Fibroblast of lung (primary cell): ENCODE measurements at regions not wholly inside any gene's neighbourhood (a gene's known extent, or its start where the extent isn't known, plus 50 kb on each side); places are given as distances from the start of the nearest gene placed in this dataset.

ENCODE experiments used
- CTCF ChIP-seq, 2 donors: IDR thresholded peaks in 1 of 2; conservative IDR thresholded peaks in 1 of 2; 1 replicate in 1 of 2; 2 replicates in 1 of 2; pipeline ENCODE4 v1.5.1; 2011 to 2012; ENCODE audit warnings: low read length in 2 of 2, control low read depth in 1 of 2, inconsistent platforms in 1 of 2, low read depth in 1 of 2, mild to moderate bottlenecking in 1 of 2
- EZH2 ChIP-seq: IDR thresholded peaks from 2 replicates; pipeline ENCODE4 v1.5.1; 2012; ENCODE audit warnings: low read length, control low read depth, mild to moderate bottlenecking; ENCODE audit errors: missing control alignments

DNA sequence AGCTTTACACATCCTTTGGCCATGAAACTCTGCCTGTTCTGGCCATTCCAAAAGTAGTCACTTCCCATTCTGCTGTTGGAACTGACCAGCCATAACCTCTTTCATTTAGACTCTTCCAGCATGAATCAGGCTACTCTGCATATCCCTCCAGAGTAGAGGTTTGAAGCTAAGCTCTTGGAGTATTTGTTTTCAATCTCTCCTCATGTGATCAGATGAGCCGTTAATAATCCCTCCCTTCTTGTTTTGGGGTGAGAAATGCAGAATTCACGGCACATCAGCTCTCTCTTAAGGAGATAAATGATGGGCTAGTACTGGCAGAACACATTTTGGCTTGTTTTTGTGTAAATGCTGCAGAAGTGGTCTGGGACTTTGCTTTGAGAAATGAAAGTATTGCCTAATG, 519.9 kb downstream of the PCDH17 start:
- no peak for TF ChIP-seq EZH2
- no peak for TF ChIP-seq CTCF (conservative IDR thresholded peaks at IDR 0.05 in 1 of 2, IDR thresholded peaks at IDR 0.05 in 1 of 2; ENCODE audit: low read depth in 1 of 2, low read length in 2 of 2)
